Adrenal gland (tissue), 5 donors: ENCODE measurements at regions not wholly inside any gene's neighbourhood (a gene's known extent, or its start where the extent isn't known, plus 50 kb on each side); places are given as distances from the start of the nearest gene placed in this dataset.

ENCODE experiments used
- POLR2A ChIP-seq, 2 donors: fragments of 450-650 bp; IDR thresholded peaks; one replicate each; pipeline ENCODE4 v1.6.1; 2017; ENCODE audit warnings: antibody characterized with exemption in 2 of 2, mild to moderate bottlenecking in 2 of 2, moderate library complexity in 1 of 2
- TF ChIP-seq, protein P1 (sequence below), 6 experiments: fragments of 450-650 bp in 4 of 6; fragments of 200-600 bp in 2 of 6; sonication (generic) in 1 of 6; IDR thresholded peaks; 1 replicate in 5 of 6; 2 replicates in 1 of 6; pipeline versions ENCODE4 v1.5.1 to v1.8.0; 2016 to 2021; ENCODE audit warnings: antibody characterized with exemption in 6 of 6, mild to moderate bottlenecking in 2 of 6, moderate library complexity in 1 of 6
- donor health status: DM: no; HTN: no; CAD: no.

DNA sequence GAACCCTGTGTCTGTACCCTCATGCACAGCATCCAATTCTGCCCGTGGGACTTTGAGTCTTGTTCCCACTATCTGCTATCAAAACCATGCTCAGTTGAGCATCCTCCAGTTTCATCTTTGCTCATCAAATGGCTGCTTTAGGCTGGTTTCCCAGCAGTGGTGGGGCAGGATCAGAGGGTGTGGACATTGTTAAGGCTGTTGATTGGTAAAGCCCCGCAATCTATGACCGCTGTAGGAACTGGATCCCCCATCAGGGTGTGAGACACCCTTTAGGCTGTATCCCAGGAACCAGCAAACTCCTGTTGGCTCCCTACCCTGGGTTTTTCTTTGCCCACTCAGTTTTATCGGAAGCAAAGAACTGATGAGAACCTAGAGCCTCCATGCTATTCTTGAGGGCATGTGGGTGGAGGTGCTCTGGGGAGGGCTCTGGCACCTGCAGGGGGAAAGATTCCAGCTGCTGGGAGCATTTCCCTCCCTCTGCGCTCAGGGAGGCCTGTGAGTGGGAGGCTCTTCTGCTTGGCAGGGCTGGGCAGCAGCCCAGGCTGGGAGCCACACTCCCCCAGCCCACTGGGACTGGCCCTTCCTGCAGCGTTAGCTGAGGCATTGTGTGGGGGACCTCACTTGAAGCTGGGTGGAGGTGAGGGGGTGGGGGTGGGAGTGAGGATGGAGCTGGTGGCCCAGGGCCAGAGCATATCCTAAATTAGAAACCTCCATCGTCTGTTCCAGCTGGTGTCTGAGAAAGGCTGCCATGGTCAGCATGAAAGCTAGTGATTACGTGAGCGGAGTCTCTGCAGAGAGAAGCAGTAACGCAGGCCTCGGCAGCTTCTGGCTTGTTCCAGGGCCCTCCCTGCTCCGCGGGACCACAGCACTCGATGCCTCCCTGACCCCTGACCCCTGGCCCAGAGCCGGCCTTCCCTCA is 160.6 kb downstream of the IRF8 start:
- TF ChIP-seq POLR2A (IDR thresholded peaks at IDR 0.05), result no peak
- TF ChIP-seq, protein P1, sequence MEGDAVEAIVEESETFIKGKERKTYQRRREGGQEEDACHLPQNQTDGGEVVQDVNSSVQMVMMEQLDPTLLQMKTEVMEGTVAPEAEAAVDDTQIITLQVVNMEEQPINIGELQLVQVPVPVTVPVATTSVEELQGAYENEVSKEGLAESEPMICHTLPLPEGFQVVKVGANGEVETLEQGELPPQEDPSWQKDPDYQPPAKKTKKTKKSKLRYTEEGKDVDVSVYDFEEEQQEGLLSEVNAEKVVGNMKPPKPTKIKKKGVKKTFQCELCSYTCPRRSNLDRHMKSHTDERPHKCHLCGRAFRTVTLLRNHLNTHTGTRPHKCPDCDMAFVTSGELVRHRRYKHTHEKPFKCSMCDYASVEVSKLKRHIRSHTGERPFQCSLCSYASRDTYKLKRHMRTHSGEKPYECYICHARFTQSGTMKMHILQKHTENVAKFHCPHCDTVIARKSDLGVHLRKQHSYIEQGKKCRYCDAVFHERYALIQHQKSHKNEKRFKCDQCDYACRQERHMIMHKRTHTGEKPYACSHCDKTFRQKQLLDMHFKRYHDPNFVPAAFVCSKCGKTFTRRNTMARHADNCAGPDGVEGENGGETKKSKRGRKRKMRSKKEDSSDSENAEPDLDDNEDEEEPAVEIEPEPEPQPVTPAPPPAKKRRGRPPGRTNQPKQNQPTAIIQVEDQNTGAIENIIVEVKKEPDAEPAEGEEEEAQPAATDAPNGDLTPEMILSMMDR (IDR thresholded peaks at IDR 0.05), result no peak
